ENCODE measurements at regions not wholly inside any gene's neighbourhood (a gene's known extent, or its start where the extent isn't known, plus 50 kb on each side); places are given as distances from the start of the nearest gene placed in this dataset.

DNA sequence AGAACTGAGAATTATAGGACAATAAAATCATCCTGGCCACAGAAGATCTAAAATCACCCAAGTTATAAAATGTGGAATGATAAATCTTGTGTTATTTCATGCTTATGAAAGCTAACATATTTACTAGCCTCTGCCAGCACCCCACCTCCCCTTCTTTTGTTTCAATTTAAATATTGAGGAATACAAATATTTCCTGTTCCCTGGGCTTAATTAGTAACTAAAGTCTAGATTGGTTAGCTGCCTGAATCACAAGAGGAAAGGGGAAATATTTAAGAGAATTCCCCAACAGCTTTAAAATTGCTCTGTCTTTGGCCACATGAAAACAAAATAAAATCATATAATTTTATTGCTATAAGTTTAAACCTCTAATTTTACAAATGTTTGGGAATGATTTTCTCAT, 287.0 kb downstream of the PRELID2 start:
- no peak for TF ChIP-seq MAZ (IDR thresholded peaks at IDR 0.05; ENCODE audit: borderline replicate concordance, low read depth, low read length)
- TF ChIP-seq, protein P1, sequence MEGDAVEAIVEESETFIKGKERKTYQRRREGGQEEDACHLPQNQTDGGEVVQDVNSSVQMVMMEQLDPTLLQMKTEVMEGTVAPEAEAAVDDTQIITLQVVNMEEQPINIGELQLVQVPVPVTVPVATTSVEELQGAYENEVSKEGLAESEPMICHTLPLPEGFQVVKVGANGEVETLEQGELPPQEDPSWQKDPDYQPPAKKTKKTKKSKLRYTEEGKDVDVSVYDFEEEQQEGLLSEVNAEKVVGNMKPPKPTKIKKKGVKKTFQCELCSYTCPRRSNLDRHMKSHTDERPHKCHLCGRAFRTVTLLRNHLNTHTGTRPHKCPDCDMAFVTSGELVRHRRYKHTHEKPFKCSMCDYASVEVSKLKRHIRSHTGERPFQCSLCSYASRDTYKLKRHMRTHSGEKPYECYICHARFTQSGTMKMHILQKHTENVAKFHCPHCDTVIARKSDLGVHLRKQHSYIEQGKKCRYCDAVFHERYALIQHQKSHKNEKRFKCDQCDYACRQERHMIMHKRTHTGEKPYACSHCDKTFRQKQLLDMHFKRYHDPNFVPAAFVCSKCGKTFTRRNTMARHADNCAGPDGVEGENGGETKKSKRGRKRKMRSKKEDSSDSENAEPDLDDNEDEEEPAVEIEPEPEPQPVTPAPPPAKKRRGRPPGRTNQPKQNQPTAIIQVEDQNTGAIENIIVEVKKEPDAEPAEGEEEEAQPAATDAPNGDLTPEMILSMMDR (conservative IDR thresholded peaks at IDR 0.05; ENCODE audit: low read depth, low read length), result no peak
- TF ChIP-seq CHD1 (IDR thresholded peaks at IDR 0.05; ENCODE audit: low read depth, low read length), result no peak
- no peak for TF ChIP-seq CEBPB (IDR thresholded peaks at IDR 0.05; ENCODE audit: low read depth, low read length)
- TF ChIP-seq NFE2L2 (IDR thresholded peaks at IDR 0.05; ENCODE audit: low read depth, low read length), result no peak
- no peak for TF ChIP-seq BHLHE40 (IDR thresholded peaks at IDR 0.05; ENCODE audit: low read depth, low read length)
- no peak for TF ChIP-seq MAFK (IDR thresholded peaks at IDR 0.05; ENCODE audit: low read depth, low read length)
- TF ChIP-seq RFX5 (IDR thresholded peaks at IDR 0.05; ENCODE audit: low read depth, low read length), result no peak
- no peak for TF ChIP-seq FOS (IDR thresholded peaks at IDR 0.05; ENCODE audit: low read depth, low read length)
- no peak for TF ChIP-seq MXI1 (IDR thresholded peaks at IDR 0.05; ENCODE audit: borderline replicate concordance, low read depth, low read length)
- TF ChIP-seq RAD21 (IDR thresholded peaks at IDR 0.05; ENCODE audit: low read length), result no peak
- TF ChIP-seq, protein P2, sequence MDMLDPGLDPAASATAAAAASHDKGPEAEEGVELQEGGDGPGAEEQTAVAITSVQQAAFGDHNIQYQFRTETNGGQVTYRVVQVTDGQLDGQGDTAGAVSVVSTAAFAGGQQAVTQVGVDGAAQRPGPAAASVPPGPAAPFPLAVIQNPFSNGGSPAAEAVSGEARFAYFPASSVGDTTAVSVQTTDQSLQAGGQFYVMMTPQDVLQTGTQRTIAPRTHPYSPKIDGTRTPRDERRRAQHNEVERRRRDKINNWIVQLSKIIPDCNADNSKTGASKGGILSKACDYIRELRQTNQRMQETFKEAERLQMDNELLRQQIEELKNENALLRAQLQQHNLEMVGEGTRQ (IDR thresholded peaks at IDR 0.05; ENCODE audit: low read depth, low read length), result no peak
- TF ChIP-seq SMC3 (IDR thresholded peaks at IDR 0.05; ENCODE audit: low read depth, low read length), result no peak
- TF ChIP-seq, protein P3, sequence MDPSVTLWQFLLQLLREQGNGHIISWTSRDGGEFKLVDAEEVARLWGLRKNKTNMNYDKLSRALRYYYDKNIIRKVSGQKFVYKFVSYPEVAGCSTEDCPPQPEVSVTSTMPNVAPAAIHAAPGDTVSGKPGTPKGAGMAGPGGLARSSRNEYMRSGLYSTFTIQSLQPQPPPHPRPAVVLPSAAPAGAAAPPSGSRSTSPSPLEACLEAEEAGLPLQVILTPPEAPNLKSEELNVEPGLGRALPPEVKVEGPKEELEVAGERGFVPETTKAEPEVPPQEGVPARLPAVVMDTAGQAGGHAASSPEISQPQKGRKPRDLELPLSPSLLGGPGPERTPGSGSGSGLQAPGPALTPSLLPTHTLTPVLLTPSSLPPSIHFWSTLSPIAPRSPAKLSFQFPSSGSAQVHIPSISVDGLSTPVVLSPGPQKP (IDR thresholded peaks at IDR 0.05; ENCODE audit: borderline replicate concordance, low read depth, low read length), result no peak
- no peak for TF ChIP-seq POLR2A (IDR thresholded peaks at IDR 0.05; ENCODE audit: low read depth, low read length)
- TF ChIP-seq RCOR1 (IDR thresholded peaks at IDR 0.05; ENCODE audit: insufficient replicate concordance, low read length), result no peak
- ChIA-PET CTCF (no interaction called here), POLR2A (ENCODE audit: unreplicated experiment) (no interaction called here)
- DNase-seq (no peak), ATAC-seq (ENCODE audit: low read depth) (no peak)
- Histone ChIP-seq H4K20me1 (ENCODE audit: insufficient read depth, low read length) (no peaks in the 10 kb centered on the region), H3K27ac (ENCODE audit: insufficient read depth, low read length) (no peak overlapping the region), H3K9me1 (ENCODE audit: insufficient read depth, low read length) (no peaks in the 10 kb centered on the region), H3K4me3 (ENCODE audit: insufficient read depth, low read depth, low read length) (no peak overlapping the region), H2AFZ (replicated peaks; ENCODE audit: low read length, poor library complexity) (no peak overlapping the region), H4K5ac (ENCODE audit: low read depth, low read length) (no peak overlapping the region), H4K8ac (ENCODE audit: low read depth in 2 of 2, low read length in 2 of 2) (no peak overlapping the region), H3K9me3 (ENCODE audit: control insufficient read depth, insufficient read depth, low read length) (no peaks in the 10 kb centered on the region), H3K36me3 (ENCODE audit: control insufficient read depth, insufficient read depth, low read length) (no peaks in the 10 kb centered on the region), H2AK9ac (replicated peaks; ENCODE audit: low read depth, low read length, poor library complexity) (no peak overlapping the region), H3K56ac (ENCODE audit: extremely low read depth, insufficient read depth, low read length) (no peak overlapping the region), H3K4me2 (ENCODE audit: low read depth, low read length) (no peak overlapping the region), H2BK20ac (ENCODE audit: low read depth, low read length) (no peak overlapping the region), H2AK5ac (ENCODE audit: low read depth, low read length) (no peak overlapping the region), H3K4me1 (ENCODE audit: control insufficient read depth, insufficient read depth, low read length) (no peaks in the 10 kb centered on the region), H2BK120ac (ENCODE audit: low read depth, low read length) (no peak overlapping the region), H3K27me3 (ENCODE audit: control insufficient read depth, insufficient read depth, low read length) (no peaks in the 10 kb centered on the region), H3K23ac (ENCODE audit: low read depth, low read length) (no peak overlapping the region), H3K79me1 (ENCODE audit: low read depth in 1 of 2, low read length in 2 of 2) (no peaks in the 10 kb centered on the region), H2BK15ac (ENCODE audit: low read depth, low read length) (no peak overlapping the region), H3K4ac (ENCODE audit: low read depth, low read length) (no peak overlapping the region), H3K14ac (replicated peaks; ENCODE audit: low read depth, low read length) (no peak overlapping the region), H2BK5ac (ENCODE audit: low read depth, low read length, poor library complexity, severe bottlenecking) (no peak overlapping the region), H4K91ac (ENCODE audit: insufficient read depth, low read depth, low read length) (no peak overlapping the region), H3K18ac (ENCODE audit: low read depth, low read length) (no peak overlapping the region), H3K9ac (ENCODE audit: low read depth, low read length) (no peak overlapping the region)
- in situ Hi-C loops (cut with MboI; ENCODE audit: low sequenced_read_pairs), result no loop called here
- intact Hi-C loops (cut with micrococcal nuclease), result no loop called here
- BruUV-seq (replicated peaks), result no TSS peak
- dilution Hi-C loops (cut with HindIII; ENCODE audit: low sequenced_read_pairs, unreplicated experiment), result no loop called here

Measured in IMR-90 (cell line).